ENCODE measurements at regions not wholly inside any gene's neighbourhood (a gene's known extent, or its start where the extent isn't known, plus 50 kb on each side); places are given as distances from the start of the nearest gene placed in this dataset.

- Histone ChIP-seq H3K27me3 (ENCODE audit: insufficient read depth, low read length) (no peaks in the 10 kb centered on the region), H3K23me2 (ENCODE audit: insufficient read length, low read depth, low read length, poor library complexity, severe bottlenecking) (no peaks in the 10 kb centered on the region), H3K9me3 (ENCODE audit: control insufficient read depth, low read depth, low read length) (no peaks in the 10 kb centered on the region), H3K9ac (ENCODE audit: extremely low read depth, insufficient read length, low read length) (no peak overlapping the region), H2AK5ac (ENCODE audit: insufficient read length, low read length) (no peak overlapping the region), H4K20me1 (ENCODE audit: control insufficient read depth, insufficient read depth, insufficient read length) (no peaks in the 10 kb centered on the region), H3K79me1 (ENCODE audit: insufficient read depth, low read depth, low read length, poor library complexity, severe bottlenecking) (no peaks in the 10 kb centered on the region), H3K18ac (ENCODE audit: insufficient read length, low read depth, low read length) (no peak overlapping the region), H3T11ph (ENCODE audit: low read length) (no peak overlapping the region), H3K56ac (ENCODE audit: insufficient read length, low read depth, low read length) (no peak overlapping the region), H2BK120ac (ENCODE audit: low read depth, low read length, poor library complexity, severe bottlenecking) (no peak overlapping the region), H2AFZ (ENCODE audit: low read length) (no peak overlapping the region), H2BK12ac (ENCODE audit: insufficient read length, low read depth, low read length) (no peak overlapping the region), H3K4me1 (ENCODE audit: insufficient read depth, low read length) (no peaks in the 10 kb centered on the region), H4K5ac (ENCODE audit: insufficient read length, low read depth, low read length) (no peak overlapping the region), H4K8ac (replicated peaks; ENCODE audit: insufficient read length, low read depth, low read length) (no peak overlapping the region), H3K4ac (ENCODE audit: low read depth, low read length) (no peak overlapping the region), H3K14ac (ENCODE audit: insufficient read depth, low read length) (0 out of 2 replicates have a peak overlapping the region, but pooled peaks have one; percentile 1), H3K79me2 (ENCODE audit: insufficient read depth, low read length) (no peaks in the 10 kb centered on the region), H2BK20ac (ENCODE audit: low read depth, low read length, poor library complexity, severe bottlenecking) (no peak overlapping the region), H4K91ac (ENCODE audit: insufficient read length, low read depth, low read length) (no peak overlapping the region), H2BK5ac (ENCODE audit: insufficient read length, low read length) (no peak overlapping the region), H3K23ac (ENCODE audit: insufficient read length, low read depth, low read length) (no peak overlapping the region), H3K4me2 (ENCODE audit: insufficient read depth, insufficient read length, low read length) (no peak overlapping the region), H2BK15ac (ENCODE audit: low read depth, low read length) (no peak overlapping the region), H3K27ac (ENCODE audit: insufficient read length, low read depth, low read length) (no peak overlapping the region)
- H3K4me1 Mint-ChIP-seq = peaks cover 14 to 15% of the 10 kb centered on the region in 2 experiments
- no peak overlapping the region for H3K27ac Mint-ChIP-seq
- no peak for DNase-seq
- WGBS (ENCODE audit: extremely low coverage, insufficient read length, low lambda C conversion rate) = no CpG with 5 or more reads among the region's 6 CpGs
- peaks cover 27 to 31% of the 10 kb centered on the region in 2 experiments for H3K9me3 Mint-ChIP-seq
- H3K36me3 Mint-ChIP-seq (ENCODE audit: insufficient read depth in 1 of 3, low read depth in 3 of 3) = peaks cover 10 to 31% (median 15%) of the 10 kb centered on the region in 3 experiments
- H3K4me3 Mint-ChIP-seq = no peak overlapping the region; a peak in 1 of 5 replicates
- no peak for TF ChIP-seq CTCF (conservative IDR thresholded peaks at IDR 0.05)
- peaks cover 17% of the 10 kb centered on the region for H3K27me3 Mint-ChIP-seq (ENCODE audit: low read depth)
These were observed 252.6 kb downstream of the GLRX3 start for GRCh38 chr10:130388746-130389145.

Data from H9 (cell line).